HCT116 (cell line): ENCODE measurements at regions not wholly inside any gene's neighbourhood (a gene's known extent, or its start where the extent isn't known, plus 50 kb on each side); places are given as distances from the start of the nearest gene placed in this dataset.

Source experiments
- ATAC-seq: fragments of 200-7000 bp; cut with Tn5 transposase; 2 replicates; pipeline ENCODE4 v1.9.1; 2020; ENCODE audit warnings: mild to moderate bottlenecking, moderate library complexity
- BruUV-seq: library from RNA; stranded (reverse); fragments of 400-500 nt; replicated peaks from 2 replicates; lab custom pipeline; 2021; lab: Mats Ljungman, UMichigan
- CTCF ChIA-PET: fragments of 300-600 bp; sonication (Branson Sonifier 250); formaldehyde crosslinking; loops from one replicate; lab custom pipeline; 2021; ENCODE audit warnings: antibody characterized with exemption; lab: Charles Lee
- POLR2A ChIA-PET: fragments of 300-600, 350-600 bp; sonication (Branson Sonifier 250); formaldehyde crosslinking; loops from one replicate; lab custom pipeline; 2021; ENCODE audit warnings: antibody characterized with exemption; lab: Charles Lee
- RAD21 ChIA-PET, 2 experiments: fragments of 300-600 bp; sonication (Branson Sonifier 250); formaldehyde crosslinking; loops; one replicate each; lab custom pipeline; 2023; ENCODE audit warnings: low total read pairs in 2 of 2; ENCODE audit not compliant: uncharacterized antibody in 2 of 2, unreplicated experiment in 2 of 2, low non-redundant PET in 1 of 2; lab: Charles Lee
- DNase-seq: peaks from one replicate; pipeline ENCODE4 v3.0.0-alpha.2; 2010; ENCODE audit warnings: low read depth, low spot score
- H2AFZ ChIP-seq: fragments of 200-600 bp; shearing (Covaris generic), sonication (generic); 2 replicates; pipeline ENCODE4 v1.6.1; 2017; ENCODE audit warnings: low read depth, mixed run types, mixed read lengths, antibody characterized with exemption, low read length; ENCODE audit not compliant: poor library complexity, severe bottlenecking
- H3K27ac ChIP-seq: 2 replicates; pipeline ENCODE4 v1.5.1; 2012; ENCODE audit warnings: low read depth, low read length
- H3K27me3 ChIP-seq: fragments of 200-600 bp; sonication (generic); 2 replicates; pipeline ENCODE4 v1.6.1; 2016; ENCODE audit warnings: mixed run types, low read length, mixed read lengths; ENCODE audit not compliant: insufficient read depth
- H3K36me3 ChIP-seq, 2 experiments: fragments of 200-500 bp in 1 of 2; fragments of 200-600 bp in 1 of 2; sonication (Bioruptor generic) in 1 of 2; sonication (generic) in 1 of 2; 2 replicates each; pipeline versions ENCODE4 v1.5.1 to v1.6.1; 2014 to 2016; ENCODE audit warnings: low read length in 2 of 2, inconsistent platforms in 1 of 2, mixed read lengths in 1 of 2, mixed run types in 1 of 2; ENCODE audit not compliant: insufficient read depth in 2 of 2, control insufficient read depth in 1 of 2
- H3K4me1 ChIP-seq, 2 experiments: fragments of 200-600 bp in 1 of 2; sonication (generic) in 1 of 2; 2 replicates each; pipeline versions ENCODE4 v1.5.1 to v1.6.1; 2012 to 2017; ENCODE audit warnings: low read length in 2 of 2, inconsistent platforms in 1 of 2, mild to moderate bottlenecking in 1 of 2, mixed read lengths in 1 of 2, mixed run types in 1 of 2, moderate library complexity in 1 of 2; ENCODE audit not compliant: insufficient read depth in 2 of 2, control insufficient read depth in 1 of 2
- H3K4me2 ChIP-seq: fragments of 200-600 bp; sonication (generic); 2 replicates; pipeline ENCODE4 v1.6.1; 2017; ENCODE audit warnings: mixed run types, low read length, mixed read lengths
- H3K4me3 ChIP-seq, 2 experiments: fragments of 200-600 bp in 1 of 2; sonication (generic) in 1 of 2; replicated peaks in 1 of 2; 2 replicates each; pipeline ENCODE4 v1.5.1; 2011 to 2016; ENCODE audit warnings: low read length in 2 of 2, control low read depth in 1 of 2, low read depth in 1 of 2, mild to moderate bottlenecking in 1 of 2, mixed read lengths in 1 of 2, mixed run types in 1 of 2
- H3K79me2 ChIP-seq: fragments of 200-600 bp; sonication (generic); 2 replicates; pipeline ENCODE4 v1.6.1; 2017; ENCODE audit warnings: mild to moderate bottlenecking, mixed run types, low read length, moderate library complexity, mixed read lengths; ENCODE audit not compliant: insufficient read depth
- H3K9ac ChIP-seq: fragments of 200-600 bp; sonication (generic); 2 replicates; pipeline ENCODE4 v1.6.1; 2016; ENCODE audit warnings: low read length, mixed read lengths
- H3K9me2 ChIP-seq: fragments of 200-600 bp; sonication (generic), shearing (Covaris generic); 2 replicates; pipeline ENCODE4 v1.6.1; 2017; ENCODE audit warnings: mixed run types, mild to moderate bottlenecking, moderate library complexity; ENCODE audit not compliant: insufficient read depth
- H3K9me3 ChIP-seq, 2 experiments: fragments of 200-500 bp in 1 of 2; fragments of 200-600 bp in 1 of 2; sonication (Bioruptor generic) in 1 of 2; sonication (generic) in 1 of 2; 2 replicates each; pipeline ENCODE4 v1.6.1; 2014 to 2017; ENCODE audit warnings: low read length in 2 of 2, mixed read lengths in 2 of 2, inconsistent platforms in 1 of 2, low read depth in 1 of 2, mild to moderate bottlenecking in 1 of 2, mixed run types in 1 of 2, moderate library complexity in 1 of 2; ENCODE audit not compliant: control insufficient read depth in 1 of 2, insufficient read depth in 1 of 2
- H4K20me1 ChIP-seq: fragments of 200-600 bp; sonication (generic), shearing (Covaris generic); 2 replicates; pipeline ENCODE4 v1.6.1; 2017; ENCODE audit warnings: mixed run types, mild to moderate bottlenecking, moderate library complexity; ENCODE audit not compliant: insufficient read depth
- EZH2 ChIP-seq: fragments of 200-600 bp; sonication (generic); IDR thresholded peaks from 2 replicates; pipeline ENCODE4 v1.6.1; 2017; ENCODE audit warnings: antibody characterized with exemption, mixed run types
- FOSL1 ChIP-seq: IDR thresholded peaks from 2 replicates; pipeline ENCODE4 v1.6.1; 2012; ENCODE audit warnings: low read depth
- JUND ChIP-seq: IDR thresholded peaks from 2 replicates; pipeline ENCODE4 v1.6.1; 2012
- POLR2A ChIP-seq: IDR thresholded peaks from 2 replicates; pipeline ENCODE4 v1.7.0; 2011; ENCODE audit warnings: borderline replicate concordance; ENCODE audit not compliant: insufficient read depth, insufficient read length; ENCODE audit errors: extremely low read depth
- POLR2AphosphoS5 ChIP-seq: IDR thresholded peaks from 2 replicates; pipeline ENCODE4 v1.6.1; 2011; ENCODE audit warnings: mild to moderate bottlenecking, low read depth, low read length, moderate library complexity
- TCF7L2 ChIP-seq: IDR thresholded peaks from 2 replicates; pipeline ENCODE4 v1.7.0; 2011; ENCODE audit warnings: borderline replicate concordance, inconsistent platforms; ENCODE audit not compliant: insufficient read depth, insufficient read length; ENCODE audit errors: extremely low read depth
- YY1 ChIP-seq: IDR thresholded peaks from 2 replicates; pipeline ENCODE4 v1.6.1; 2011; ENCODE audit warnings: low read length, low read depth, moderate library complexity, mild to moderate bottlenecking; ENCODE audit not compliant: insufficient replicate concordance; ENCODE audit errors: extremely low read depth
- ZNF274 ChIP-seq: fragments of 200-500 bp; sonication (Bioruptor generic); IDR thresholded peaks from 2 replicates; pipeline ENCODE4 v1.6.1; 2014; ENCODE audit warnings: mild to moderate bottlenecking, low read depth, low read length, inconsistent platforms
- intact Hi-C: fragments of 100-400 bp; cut with micrococcal nuclease; formaldehyde crosslinking; loops from 2 replicates; pipeline ENCODE4 v1.10.0; 2022
- TF ChIP-seq, protein P1 (sequence below): IDR thresholded peaks from 2 replicates; pipeline ENCODE4 v1.6.1; 2011; ENCODE audit warnings: mild to moderate bottlenecking, low read length, moderate library complexity; ENCODE audit not compliant: insufficient replicate concordance; ENCODE audit errors: extremely low read depth
- TF ChIP-seq, protein P2 (sequence below), 3 experiments: fragments of 200-600 bp in 1 of 3; sonication (generic) in 1 of 3; IDR thresholded peaks in 2 of 3; conservative IDR thresholded peaks in 1 of 3; 2 replicates each; pipeline ENCODE4 v1.5.1; 2012 to 2017; ENCODE audit warnings: low read depth in 2 of 3, low read length in 2 of 3, antibody characterized with exemption in 1 of 3, borderline replicate concordance in 1 of 3, control low read depth in 1 of 3, mild to moderate bottlenecking in 1 of 3, mixed read lengths in 1 of 3, mixed run types in 1 of 3, moderate library complexity in 1 of 3; ENCODE audit not compliant: insufficient read depth in 1 of 3
- TF ChIP-seq, protein P3 (sequence below): IDR thresholded peaks from 2 replicates; pipeline ENCODE4 v1.6.1; 2012
- TF ChIP-seq, protein P4 (sequence below): IDR thresholded peaks from 2 replicates; pipeline ENCODE4 v1.6.1; 2012

DNA sequence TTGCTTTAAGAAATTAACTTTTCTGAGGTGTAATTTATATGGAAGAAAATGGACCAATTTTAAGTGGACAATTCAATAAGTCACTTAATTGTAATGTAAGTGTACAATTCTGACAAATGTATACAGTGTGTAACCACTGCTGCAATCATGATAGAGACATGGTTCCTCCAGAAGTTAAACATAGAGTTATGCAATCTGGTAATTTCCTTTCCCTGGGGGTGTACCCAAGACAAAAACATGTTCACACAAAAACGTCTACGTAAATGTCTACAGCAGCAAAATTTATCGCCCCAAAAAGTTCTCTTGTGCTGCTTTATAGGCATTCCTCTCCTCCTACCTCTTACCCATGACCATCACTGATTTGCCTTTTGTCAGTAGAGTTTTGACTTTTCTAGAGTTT is 141.5 kb downstream of the AQP4 start:
- Histone ChIP-seq H3K36me3 (no peaks in the 10 kb centered on the region), H2AFZ (no peak overlapping the region), H3K9ac (no peak overlapping the region), H3K9me2 (no peaks in the 10 kb centered on the region), H3K4me2 (no peak overlapping the region), H3K79me2 (no peaks in the 10 kb centered on the region), H3K4me3 (no peak overlapping the region), H3K4me1 (no peaks in the 10 kb centered on the region), H3K9me3 (no peaks in the 10 kb centered on the region), H3K27me3 (peaks cover 55% of the 10 kb centered on the region), H3K27ac (no peak overlapping the region), H4K20me1 (no peaks in the 10 kb centered on the region)
- ATAC-seq = no peak
- ChIA-PET RAD21 (no interaction called here), CTCF (no interaction called here), POLR2A (no interaction called here)
- no peak for DNase-seq
- intact Hi-C loops = no loop called here
- no TSS peak for BruUV-seq
- TF ChIP-seq JUND = no peak

DNA sequence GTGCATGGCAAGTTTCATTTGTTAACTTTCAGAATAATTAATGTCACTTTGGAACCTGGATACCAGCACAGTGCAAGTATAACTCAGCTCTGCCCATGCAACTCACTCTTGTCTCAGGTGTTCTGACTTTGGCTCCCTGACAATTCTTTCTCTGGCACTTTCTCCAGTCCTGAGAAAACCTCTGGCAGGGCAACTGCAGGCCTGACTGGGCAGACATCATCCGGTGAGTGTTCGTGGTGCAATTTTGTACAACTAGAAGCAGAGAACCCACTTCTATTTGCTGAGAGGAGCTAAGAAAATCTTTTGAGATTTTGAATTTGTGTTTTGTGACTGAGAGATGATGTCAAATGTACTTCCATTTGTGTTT is 143.0 kb downstream of the AQP4 start:
- RAD21 ChIA-PET = no interaction called here
- TF ChIP-seq POLR2AphosphoS5 (no peak), YY1 (no peak), EZH2 (no peak), ZNF274 (no peak), TCF7L2 (no peak), FOSL1 (no peak), POLR2A (no peak)
- TF ChIP-seq, protein P1, sequence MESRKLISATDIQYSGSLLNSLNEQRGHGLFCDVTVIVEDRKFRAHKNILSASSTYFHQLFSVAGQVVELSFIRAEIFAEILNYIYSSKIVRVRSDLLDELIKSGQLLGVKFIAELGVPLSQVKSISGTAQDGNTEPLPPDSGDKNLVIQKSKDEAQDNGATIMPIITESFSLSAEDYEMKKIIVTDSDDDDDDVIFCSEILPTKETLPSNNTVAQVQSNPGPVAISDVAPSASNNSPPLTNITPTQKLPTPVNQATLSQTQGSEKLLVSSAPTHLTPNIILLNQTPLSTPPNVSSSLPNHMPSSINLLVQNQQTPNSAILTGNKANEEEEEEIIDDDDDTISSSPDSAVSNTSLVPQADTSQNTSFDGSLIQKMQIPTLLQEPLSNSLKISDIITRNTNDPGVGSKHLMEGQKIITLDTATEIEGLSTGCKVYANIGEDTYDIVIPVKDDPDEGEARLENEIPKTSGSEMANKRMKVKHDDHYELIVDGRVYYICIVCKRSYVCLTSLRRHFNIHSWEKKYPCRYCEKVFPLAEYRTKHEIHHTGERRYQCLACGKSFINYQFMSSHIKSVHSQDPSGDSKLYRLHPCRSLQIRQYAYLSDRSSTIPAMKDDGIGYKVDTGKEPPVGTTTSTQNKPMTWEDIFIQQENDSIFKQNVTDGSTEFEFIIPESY = no peak
- TF ChIP-seq, protein P2, sequence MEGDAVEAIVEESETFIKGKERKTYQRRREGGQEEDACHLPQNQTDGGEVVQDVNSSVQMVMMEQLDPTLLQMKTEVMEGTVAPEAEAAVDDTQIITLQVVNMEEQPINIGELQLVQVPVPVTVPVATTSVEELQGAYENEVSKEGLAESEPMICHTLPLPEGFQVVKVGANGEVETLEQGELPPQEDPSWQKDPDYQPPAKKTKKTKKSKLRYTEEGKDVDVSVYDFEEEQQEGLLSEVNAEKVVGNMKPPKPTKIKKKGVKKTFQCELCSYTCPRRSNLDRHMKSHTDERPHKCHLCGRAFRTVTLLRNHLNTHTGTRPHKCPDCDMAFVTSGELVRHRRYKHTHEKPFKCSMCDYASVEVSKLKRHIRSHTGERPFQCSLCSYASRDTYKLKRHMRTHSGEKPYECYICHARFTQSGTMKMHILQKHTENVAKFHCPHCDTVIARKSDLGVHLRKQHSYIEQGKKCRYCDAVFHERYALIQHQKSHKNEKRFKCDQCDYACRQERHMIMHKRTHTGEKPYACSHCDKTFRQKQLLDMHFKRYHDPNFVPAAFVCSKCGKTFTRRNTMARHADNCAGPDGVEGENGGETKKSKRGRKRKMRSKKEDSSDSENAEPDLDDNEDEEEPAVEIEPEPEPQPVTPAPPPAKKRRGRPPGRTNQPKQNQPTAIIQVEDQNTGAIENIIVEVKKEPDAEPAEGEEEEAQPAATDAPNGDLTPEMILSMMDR (IDR thresholded peaks at IDR 0.05 in 2 of 3, conservative IDR thresholded peaks at IDR 0.05 in 1 of 3; ENCODE audit: borderline replicate concordance in 1 of 3, insufficient read depth in 1 of 3, low read depth in 2 of 3, low read length in 2 of 3) = no peak
- TF ChIP-seq, protein P3, sequence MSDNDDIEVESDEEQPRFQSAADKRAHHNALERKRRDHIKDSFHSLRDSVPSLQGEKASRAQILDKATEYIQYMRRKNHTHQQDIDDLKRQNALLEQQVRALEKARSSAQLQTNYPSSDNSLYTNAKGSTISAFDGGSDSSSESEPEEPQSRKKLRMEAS = no peak
- TF ChIP-seq, protein P4, sequence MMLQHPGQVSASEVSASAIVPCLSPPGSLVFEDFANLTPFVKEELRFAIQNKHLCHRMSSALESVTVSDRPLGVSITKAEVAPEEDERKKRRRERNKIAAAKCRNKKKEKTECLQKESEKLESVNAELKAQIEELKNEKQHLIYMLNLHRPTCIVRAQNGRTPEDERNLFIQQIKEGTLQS = no peak
- no peak overlapping the region for H3K4me2 ChIP-seq
- H2AFZ ChIP-seq = no peak overlapping the region
- no peaks in the 10 kb centered on the region for H3K36me3 ChIP-seq
- POLR2A ChIA-PET = no interaction called here
- H3K9me2 ChIP-seq = no peaks in the 10 kb centered on the region
- H3K9me3 ChIP-seq = no peaks in the 10 kb centered on the region
- ATAC-seq (no peak), DNase-seq (no peak)
- no TSS peak for BruUV-seq
- no peak overlapping the region for H3K27ac ChIP-seq
- CTCF ChIA-PET = no interaction called here
- H3K27me3 ChIP-seq = peaks cover 41% of the 10 kb centered on the region
- no peak overlapping the region for H3K4me3 ChIP-seq
- H3K9ac ChIP-seq = no peak overlapping the region
- H3K79me2 ChIP-seq = no peaks in the 10 kb centered on the region
- H4K20me1 ChIP-seq = no peaks in the 10 kb centered on the region
- intact Hi-C loops = no loop called here
- H3K4me1 ChIP-seq = no peaks in the 10 kb centered on the region
